Right atrium auricular region (tissue), 2 donors: ENCODE measurements at regions not wholly inside any gene's neighbourhood (a gene's known extent, or its start where the extent isn't known, plus 50 kb on each side); places are given as distances from the start of the nearest gene placed in this dataset.

Experiments
- DNase-seq: peaks from one replicate; pipeline ENCODE4 v3.0.0-alpha.2; 2019; ENCODE audit warnings: low spot score
- H3K27ac ChIP-seq, 2 donors: fragments of 200-600 bp; sonication (generic); 1 replicate in 1 of 2; 2 replicates in 1 of 2; pipeline ENCODE4 v1.5.1; 2016 to 2019
- H3K27me3 ChIP-seq, 2 donors: fragments of 200-600 bp; sonication (generic); one replicate each; pipeline versions ENCODE4 v1.5.1 to v1.6.0; 2017 to 2019
- H3K36me3 ChIP-seq: fragments of 200-600 bp; sonication (generic); one replicate; pipeline ENCODE4 v1.5.1; 2016
- H3K4me1 ChIP-seq, 2 donors: fragments of 200-600 bp; sonication (generic); one replicate each; pipeline versions ENCODE4 v1.5.1 to v1.6.0; 2017 to 2019
- H3K4me3 ChIP-seq, 2 donors: fragments of 200-600 bp; sonication (generic); 1 replicate in 1 of 2; 2 replicates in 1 of 2; pipeline ENCODE4 v1.5.1; 2017 to 2019; ENCODE audit warnings: mild to moderate bottlenecking in 1 of 2, moderate library complexity in 1 of 2
- H3K9me3 ChIP-seq, 2 donors: fragments of 200-600 bp; sonication (generic); one replicate each; pipeline ENCODE4 v1.5.1; 2019
- TF ChIP-seq, protein P1 (sequence below), 2 donors: fragments of 200-600 bp; sonication (generic); IDR thresholded peaks; one replicate each; pipeline ENCODE4 v1.5.1; 2019; ENCODE audit warnings: antibody characterized with exemption in 2 of 2

DNA sequence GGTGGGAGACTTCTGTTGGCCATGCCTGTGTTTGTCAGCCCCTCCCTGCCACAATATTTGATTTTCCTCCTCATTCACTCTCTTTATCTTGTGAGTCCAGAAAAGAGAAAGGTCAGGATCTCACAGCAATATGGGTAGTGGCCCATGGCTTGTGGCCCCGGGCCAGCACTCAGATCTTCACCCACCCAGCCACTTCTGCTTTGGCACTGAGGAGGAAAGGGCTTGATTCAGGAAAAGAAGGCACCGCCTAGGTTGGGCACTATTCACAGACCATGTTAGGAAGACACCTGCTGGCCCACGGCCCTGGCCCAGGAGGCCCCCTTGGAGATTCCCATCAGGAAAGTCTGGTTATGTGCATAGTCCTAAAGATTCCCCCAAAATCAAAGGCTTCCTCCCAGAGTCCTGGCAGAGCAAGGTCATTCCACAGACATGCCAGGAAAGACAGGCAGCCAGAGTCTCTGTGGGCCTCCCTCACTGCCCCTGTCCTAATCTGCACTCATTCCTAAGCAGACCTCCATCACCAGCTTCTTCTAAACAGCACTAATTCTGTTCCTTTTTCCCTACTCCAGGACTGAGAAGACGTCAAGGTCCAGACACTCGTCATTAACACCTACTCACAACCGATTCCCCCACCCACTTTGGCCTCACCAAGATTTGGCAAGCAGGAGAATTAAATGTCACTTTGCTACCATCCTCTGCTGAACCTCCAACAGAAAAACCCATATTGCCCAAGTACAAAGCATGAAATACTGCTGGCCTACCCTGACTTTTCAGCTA, 179.3 kb downstream of the DEPDC1B start:
- H3K4me3 ChIP-seq, result no peak overlapping the region
- DNase-seq, result no peak
- peaks cover 0 to 23% of the 10 kb centered on the region in 2 donors for H3K4me1 ChIP-seq

DNA sequence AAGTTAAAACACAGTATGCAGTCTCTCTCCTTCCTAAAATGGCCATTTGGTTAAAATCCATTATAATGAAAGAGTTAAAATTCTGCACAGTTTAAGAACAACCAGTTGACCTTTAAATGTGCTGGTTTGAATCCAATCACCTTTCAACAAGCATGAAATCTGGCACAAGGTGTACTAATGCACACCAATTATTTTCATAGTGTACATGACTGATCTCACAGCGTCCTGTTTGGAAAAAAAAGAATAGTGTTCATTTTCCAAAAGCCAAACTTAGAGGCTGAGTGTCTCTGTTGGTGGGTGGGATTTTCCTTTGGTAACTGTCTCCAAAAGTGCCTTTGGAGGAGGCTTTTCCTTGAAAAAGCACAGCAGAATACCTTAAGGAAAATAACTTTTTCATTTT, 180.6 kb downstream of the DEPDC1B start:
- Histone ChIP-seq H3K36me3 (no peaks in the 10 kb centered on the region), H3K4me1 (peaks cover 0 to 23% of the 10 kb centered on the region in 2 donors), H3K9me3 (no peaks in the 10 kb centered on the region), H3K4me3 (no peak overlapping the region), H3K27ac (peak overlapping the region; percentile 62 to 66), H3K27me3 (no peaks in the 10 kb centered on the region)
- no peak for DNase-seq
- TF ChIP-seq, protein P1, sequence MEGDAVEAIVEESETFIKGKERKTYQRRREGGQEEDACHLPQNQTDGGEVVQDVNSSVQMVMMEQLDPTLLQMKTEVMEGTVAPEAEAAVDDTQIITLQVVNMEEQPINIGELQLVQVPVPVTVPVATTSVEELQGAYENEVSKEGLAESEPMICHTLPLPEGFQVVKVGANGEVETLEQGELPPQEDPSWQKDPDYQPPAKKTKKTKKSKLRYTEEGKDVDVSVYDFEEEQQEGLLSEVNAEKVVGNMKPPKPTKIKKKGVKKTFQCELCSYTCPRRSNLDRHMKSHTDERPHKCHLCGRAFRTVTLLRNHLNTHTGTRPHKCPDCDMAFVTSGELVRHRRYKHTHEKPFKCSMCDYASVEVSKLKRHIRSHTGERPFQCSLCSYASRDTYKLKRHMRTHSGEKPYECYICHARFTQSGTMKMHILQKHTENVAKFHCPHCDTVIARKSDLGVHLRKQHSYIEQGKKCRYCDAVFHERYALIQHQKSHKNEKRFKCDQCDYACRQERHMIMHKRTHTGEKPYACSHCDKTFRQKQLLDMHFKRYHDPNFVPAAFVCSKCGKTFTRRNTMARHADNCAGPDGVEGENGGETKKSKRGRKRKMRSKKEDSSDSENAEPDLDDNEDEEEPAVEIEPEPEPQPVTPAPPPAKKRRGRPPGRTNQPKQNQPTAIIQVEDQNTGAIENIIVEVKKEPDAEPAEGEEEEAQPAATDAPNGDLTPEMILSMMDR (IDR thresholded peaks at IDR 0.05), result no peak

More for the DNA sequence above, 179.3 kb downstream of the DEPDC1B start:
- H3K36me3 ChIP-seq, result no peaks in the 10 kb centered on the region
- no peaks in the 10 kb centered on the region for H3K27me3 ChIP-seq
- H3K9me3 ChIP-seq, result no peaks in the 10 kb centered on the region
- TF ChIP-seq, protein P1 (IDR thresholded peaks at IDR 0.05), result no peak
- peak overlapping the region; percentile 62 to 66 for H3K27ac ChIP-seq

DNA sequence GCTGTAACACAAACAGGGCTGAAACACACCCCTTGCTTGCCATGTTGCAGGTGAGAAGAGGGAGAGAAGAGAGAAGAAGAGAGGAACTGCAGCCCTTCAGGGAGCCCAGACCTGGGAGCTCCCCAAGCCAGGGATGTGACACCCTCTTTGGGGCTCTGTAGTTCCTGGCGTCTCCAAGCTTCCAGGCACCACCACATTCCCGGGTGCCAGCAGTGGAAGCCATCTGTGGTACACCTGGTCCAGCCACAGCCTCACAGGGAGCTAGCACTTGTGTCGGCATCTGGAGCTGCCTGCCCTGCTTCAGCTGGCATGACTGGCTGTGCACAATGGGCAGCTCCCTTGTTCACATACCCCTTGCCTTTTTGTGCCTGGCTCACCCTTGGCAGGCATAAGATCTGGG, 182.1 kb downstream of the DEPDC1B start:
- DNase-seq, result no peak
- Histone ChIP-seq H3K4me3 (no peak overlapping the region), H3K27ac (no peak overlapping the region), H3K27me3 (no peaks in the 10 kb centered on the region), H3K9me3 (no peaks in the 10 kb centered on the region), H3K4me1 (peaks cover 0 to 23% of the 10 kb centered on the region in 2 donors), H3K36me3 (no peaks in the 10 kb centered on the region)
- TF ChIP-seq, protein P1 (IDR thresholded peaks at IDR 0.05), result no peak

DNA sequence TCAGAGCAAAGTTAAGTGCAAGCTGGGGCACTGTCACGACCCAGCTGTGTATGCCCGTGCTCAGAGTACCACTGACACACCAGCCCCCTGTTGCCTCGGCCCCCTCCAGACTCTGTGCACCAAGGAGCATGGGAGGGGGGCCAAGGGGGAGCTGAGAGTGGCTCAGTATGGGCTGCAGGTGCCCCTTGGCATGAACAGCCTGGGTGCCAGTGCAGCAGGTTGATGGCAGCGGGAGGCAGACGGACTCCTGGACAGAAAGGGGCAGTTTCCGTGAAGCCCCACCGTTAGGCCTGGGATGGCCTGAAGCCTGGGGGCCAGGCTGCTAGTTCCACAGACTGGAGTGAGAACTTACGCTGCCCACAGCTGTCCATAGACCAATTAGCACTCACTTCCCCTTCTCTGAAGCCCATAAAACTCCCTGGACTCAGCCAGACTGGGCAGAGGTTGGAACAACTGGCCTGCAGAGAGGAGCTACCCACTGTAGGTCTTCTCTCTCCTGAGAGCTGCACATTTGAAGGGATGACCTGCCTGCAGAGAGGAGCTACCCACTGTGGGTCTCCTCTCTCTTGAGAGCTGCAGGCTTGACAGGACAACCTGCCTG, 182.8 kb downstream of the DEPDC1B start:
- Histone ChIP-seq H3K4me3 (no peak overlapping the region), H3K4me1 (peaks cover 0 to 23% of the 10 kb centered on the region in 2 donors), H3K36me3 (no peaks in the 10 kb centered on the region), H3K9me3 (no peaks in the 10 kb centered on the region), H3K27ac (no peak overlapping the region), H3K27me3 (no peaks in the 10 kb centered on the region)
- no peak for DNase-seq
- TF ChIP-seq, protein P1 (IDR thresholded peaks at IDR 0.05), result no peak

DNA sequence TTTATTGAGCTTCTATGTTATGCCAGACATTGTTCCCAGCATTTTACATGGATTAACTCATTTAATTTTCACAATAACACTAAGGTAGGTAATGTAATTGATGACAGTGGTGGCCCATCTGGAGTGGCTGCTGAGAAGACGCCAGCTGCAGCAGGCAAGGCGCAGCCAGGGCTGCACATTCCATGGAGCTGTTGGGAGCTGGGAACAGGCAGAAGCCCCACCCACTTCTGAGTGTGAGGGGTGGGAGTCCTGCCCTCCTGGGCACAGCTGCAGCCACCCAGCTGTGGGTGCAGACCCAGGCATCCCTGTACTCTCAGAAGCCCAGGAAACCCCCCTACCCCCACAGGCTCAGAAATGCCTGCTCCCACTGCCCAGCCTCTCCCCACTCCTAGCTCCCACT, 183.3 kb downstream of the DEPDC1B start:
- Histone ChIP-seq H3K27ac (no peak overlapping the region), H3K36me3 (no peaks in the 10 kb centered on the region), H3K9me3 (no peaks in the 10 kb centered on the region), H3K4me3 (no peak overlapping the region), H3K4me1 (peaks cover 0 to 23% of the 10 kb centered on the region in 2 donors), H3K27me3 (no peaks in the 10 kb centered on the region)
- no peak for DNase-seq
- TF ChIP-seq, protein P1 (IDR thresholded peaks at IDR 0.05), result no peak
